GM20000 (cell line): ENCODE measurements at regions not wholly inside any gene's neighbourhood (a gene's known extent, or its start where the extent isn't known, plus 50 kb on each side); places are given as distances from the start of the nearest gene placed in this dataset.

ENCODE experiments used
- DNase-seq: peaks from one replicate; pipeline ENCODE4 v3.0.0; 2012; ENCODE audit warnings: low spot score
- TF ChIP-seq, protein P1 (sequence below): IDR thresholded peaks from 2 replicates; pipeline ENCODE4 v1.5.1; 2012; ENCODE audit warnings: mild to moderate bottlenecking, control low read depth; ENCODE audit errors: extremely low read depth, missing control alignments

DNA sequence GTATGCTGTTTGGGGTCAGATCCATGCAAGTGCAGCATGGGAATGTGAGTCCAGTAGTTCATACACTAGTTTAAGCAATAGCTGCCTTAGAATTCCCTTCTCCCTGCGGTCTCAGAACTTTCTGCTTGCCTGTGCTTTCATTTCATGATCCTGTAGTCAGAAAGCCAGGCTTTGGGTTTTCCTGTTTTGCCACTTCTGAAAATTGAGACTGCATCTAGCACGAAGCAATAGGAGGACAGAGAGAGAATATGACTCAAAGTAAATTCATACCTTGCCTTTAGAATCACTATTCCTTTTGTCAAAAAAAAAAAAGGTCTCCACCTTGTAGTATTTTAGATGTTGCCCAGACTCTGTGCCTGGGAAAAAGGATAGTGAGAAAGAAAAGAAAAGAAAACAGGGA is 161.2 kb upstream of the SNX7 start:
- no peak for DNase-seq
- TF ChIP-seq, protein P1, sequence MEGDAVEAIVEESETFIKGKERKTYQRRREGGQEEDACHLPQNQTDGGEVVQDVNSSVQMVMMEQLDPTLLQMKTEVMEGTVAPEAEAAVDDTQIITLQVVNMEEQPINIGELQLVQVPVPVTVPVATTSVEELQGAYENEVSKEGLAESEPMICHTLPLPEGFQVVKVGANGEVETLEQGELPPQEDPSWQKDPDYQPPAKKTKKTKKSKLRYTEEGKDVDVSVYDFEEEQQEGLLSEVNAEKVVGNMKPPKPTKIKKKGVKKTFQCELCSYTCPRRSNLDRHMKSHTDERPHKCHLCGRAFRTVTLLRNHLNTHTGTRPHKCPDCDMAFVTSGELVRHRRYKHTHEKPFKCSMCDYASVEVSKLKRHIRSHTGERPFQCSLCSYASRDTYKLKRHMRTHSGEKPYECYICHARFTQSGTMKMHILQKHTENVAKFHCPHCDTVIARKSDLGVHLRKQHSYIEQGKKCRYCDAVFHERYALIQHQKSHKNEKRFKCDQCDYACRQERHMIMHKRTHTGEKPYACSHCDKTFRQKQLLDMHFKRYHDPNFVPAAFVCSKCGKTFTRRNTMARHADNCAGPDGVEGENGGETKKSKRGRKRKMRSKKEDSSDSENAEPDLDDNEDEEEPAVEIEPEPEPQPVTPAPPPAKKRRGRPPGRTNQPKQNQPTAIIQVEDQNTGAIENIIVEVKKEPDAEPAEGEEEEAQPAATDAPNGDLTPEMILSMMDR: no peak

DNA sequence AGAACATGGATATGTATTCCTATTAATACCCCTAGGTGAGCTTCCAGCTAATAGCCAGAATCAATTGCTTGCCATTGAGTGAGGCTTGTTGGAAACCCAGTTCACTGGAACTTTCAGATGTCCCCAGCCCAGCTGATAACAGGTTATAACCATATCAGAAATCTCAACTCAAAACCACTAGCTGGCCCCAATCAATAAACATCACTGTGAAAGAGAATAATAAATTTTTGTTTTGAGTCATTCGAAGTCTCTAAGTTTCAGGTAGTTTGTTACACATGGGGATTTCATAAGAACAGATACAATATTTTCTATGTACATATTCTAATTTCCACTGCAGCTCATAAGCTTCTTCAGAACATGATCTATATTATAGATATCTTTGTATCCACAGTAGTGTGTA is 162.9 kb upstream of the SNX7 start:
- DNase-seq: no peak
- TF ChIP-seq, protein P1: no peak

DNA sequence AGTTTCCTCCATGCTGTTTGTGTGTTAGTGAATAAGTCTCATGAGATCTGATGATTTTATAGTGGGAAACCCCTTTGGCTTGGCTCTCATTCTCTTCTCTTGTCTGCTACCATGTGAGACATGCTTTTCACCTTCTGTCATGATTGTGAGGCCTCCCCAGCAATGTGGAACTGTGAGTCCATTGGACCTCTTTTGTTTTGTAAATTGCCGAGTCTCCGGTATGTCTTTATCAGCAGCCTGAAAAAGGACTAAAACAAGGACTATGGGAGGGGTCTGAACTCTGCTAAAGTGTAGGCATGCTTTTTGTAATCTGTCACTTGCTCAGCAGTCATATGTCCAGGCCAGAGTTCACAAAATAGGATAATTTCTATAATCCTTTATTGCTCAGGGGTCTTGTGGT is 164.0 kb upstream of the SNX7 start:
- DNase-seq: no peak
- TF ChIP-seq, protein P1: no peak

DNA sequence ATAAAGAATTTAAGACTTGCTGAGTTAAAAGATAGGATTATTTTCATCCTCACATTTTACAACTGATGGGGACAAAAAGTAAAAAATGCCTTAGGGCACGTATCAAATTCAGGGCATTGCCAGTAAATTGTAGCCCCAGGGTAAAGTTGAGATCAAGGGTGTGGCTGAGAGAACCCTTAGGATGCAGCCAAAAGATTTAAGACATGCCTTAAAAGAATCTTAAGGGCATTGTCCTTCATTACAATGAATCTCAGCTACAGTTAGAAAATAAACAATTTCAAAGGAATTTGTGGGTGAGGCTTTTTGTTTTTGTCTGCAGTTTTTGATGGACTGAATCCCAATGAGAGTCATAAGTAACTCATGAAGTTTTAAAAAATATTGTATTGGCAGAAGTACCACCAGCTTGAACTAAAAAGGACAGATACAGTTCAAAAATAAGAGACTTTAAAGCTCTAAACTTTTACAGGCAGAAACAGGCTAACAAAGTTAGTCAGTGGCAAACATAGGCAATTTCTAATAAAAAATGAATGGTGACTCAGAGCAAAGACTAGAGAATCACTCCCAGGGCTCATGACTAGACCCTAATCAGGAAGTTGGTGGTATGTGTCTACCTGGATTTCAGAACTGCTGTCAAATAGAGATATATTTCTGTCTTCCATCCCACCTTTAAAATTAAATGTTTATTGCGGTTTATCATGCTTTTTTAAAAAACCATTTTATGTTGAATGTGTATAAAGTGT is 165.1 kb upstream of the SNX7 start:
- TF ChIP-seq, protein P1: no peak
- no peak for DNase-seq

DNA sequence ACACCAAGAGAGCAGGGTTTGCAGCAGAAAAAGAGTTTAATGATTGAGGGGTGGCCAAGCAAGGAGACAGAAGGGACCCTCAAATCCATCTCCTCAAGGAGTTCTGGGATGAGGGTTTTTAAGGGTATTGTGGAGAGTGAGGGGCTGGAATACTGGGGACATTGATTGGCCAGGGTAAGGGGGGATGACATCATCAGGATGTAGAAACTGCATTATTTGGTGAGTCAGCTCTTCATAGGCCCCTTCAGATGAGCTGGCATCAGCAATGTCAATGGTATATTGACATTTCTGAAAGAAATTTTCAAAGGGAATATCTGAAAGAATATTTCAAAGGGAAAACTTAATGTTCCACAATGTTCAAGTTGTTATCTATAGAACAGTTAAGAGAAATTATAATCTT is 168.1 kb upstream of the SNX7 start:
- no peak for DNase-seq
- TF ChIP-seq, protein P1: no peak

DNA sequence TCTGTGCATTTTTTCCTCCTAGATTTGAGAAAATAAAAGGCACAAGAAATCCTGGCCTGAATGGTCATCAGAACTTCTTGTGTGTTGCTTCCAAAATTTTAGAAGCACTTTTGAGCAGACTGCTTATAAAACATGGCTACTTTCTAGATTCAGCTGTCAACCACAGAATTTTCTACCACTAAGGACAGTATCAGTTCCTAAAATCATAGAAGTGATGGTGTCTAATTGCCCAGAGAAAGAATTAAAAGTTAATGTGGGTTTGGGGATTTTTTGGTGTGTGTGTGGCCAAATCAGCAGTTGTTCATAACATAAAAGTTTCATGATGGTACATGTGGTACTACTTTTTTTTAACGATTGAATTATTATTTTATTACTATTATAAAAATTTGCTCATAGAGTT is 171.4 kb upstream of the SNX7 start:
- no peak for DNase-seq
- TF ChIP-seq, protein P1: no peak

DNA sequence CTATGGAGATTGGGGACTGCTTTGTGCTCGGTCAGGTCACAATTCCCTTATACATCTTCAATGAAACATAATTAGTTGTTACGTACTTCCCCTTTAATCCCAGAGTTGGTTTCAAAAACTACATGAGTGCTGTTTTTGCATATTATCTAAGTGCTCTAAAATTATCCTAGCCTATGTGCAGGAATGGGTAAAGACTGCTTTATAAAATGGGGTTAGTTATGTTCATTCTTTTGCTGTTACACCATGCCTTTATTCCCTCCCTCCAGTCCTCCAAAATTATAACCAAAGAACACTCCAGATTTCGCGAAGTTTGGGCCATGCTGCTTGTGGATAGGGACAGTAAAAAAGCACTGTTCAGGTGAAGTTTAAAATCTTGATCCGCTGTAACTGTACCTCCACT is 173.9 kb upstream of the SNX7 start:
- no peak for DNase-seq
- TF ChIP-seq, protein P1: no peak
